LHCN-M2 (cell line): ENCODE measurements at regions not wholly inside any gene's neighbourhood (a gene's known extent, or its start where the extent isn't known, plus 50 kb on each side); places are given as distances from the start of the nearest gene placed in this dataset.
"Not testable (repeated sequence)": the region's sequence is repeated elsewhere in the genome, so short reads cannot be mapped to it uniquely, and the experiment has no call there.

Experiments
- DNase-seq: peaks from one replicate; pipeline ENCODE4 v3.0.0-alpha.2; 2012; ENCODE audit warnings: low read depth

DNA sequence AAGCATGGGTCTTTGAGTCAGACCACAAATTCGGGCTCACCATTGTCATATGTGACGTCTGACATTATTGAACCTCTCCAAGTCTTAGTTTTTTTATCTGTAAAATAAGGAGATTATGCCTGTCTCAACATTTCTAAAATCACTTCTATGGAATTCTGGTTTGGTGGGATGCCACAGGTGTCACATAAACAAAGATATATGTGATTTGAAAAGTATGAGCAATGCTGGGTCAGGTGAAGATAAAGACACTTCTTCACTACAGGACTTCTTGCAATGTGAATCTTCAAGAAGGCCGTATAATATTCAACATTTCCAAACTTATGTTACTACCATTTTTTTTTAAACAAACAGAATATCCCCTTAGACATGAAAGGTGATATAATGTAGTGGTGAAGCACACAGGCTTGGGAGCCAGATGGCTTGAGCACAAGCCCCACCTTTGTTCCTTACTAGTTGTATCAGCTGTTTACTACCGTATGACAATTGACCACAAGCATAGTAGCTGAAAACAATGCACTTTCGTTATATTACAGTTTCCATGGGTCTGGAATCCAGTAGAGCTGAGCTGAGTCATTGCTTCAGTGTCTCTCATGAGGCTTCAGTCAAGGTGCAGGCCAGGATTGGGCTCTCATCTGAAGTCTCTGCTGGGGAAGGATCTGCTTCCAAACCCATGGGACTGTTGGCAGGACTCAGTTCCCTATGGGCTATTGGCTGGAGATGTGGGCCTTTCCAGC is 87.7 kb downstream of the UTP18 start:
- peak; percentile 22 for DNase-seq

DNA sequence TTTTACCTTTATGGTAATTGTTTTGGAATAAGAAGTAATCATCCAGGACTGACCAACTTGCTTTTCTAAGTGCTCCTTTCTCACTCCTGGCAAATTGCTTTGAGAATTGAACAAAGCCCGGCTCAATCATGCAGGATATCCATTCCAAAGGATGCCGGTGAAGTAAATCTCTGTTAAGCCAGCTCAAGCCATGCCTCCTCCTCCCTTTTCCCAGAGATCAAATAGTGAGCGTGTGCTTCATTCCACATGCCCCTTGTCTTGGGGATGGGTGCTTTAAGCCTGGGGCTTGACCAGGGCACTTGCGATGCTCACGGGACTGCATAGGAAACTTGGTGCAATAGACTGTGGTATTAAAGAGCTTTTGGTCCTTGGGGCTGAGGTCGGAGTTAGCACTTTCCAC is 90.7 kb downstream of the UTP18 start:
- no peak for DNase-seq

DNA sequence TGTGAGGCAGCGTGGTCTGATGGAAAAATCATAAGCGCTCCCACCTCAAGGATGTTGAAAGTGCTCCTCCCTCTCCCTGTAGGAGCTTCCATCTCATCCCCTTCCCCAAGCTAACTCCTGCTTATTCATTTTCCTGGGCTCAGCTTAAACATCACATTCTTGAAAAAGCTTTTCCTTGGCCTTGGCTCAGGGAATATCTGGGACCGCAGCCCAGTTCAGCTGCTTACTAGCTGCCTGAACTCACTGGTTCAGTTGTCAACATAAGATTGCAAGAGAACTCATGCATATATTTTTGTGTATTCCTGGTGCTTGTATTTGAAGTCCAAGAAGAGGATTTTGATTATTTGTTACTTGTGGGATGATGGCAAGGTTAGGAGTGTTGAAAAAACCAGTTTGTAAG is 91.5 kb downstream of the UTP18 start:
- DNase-seq: no peak

DNA sequence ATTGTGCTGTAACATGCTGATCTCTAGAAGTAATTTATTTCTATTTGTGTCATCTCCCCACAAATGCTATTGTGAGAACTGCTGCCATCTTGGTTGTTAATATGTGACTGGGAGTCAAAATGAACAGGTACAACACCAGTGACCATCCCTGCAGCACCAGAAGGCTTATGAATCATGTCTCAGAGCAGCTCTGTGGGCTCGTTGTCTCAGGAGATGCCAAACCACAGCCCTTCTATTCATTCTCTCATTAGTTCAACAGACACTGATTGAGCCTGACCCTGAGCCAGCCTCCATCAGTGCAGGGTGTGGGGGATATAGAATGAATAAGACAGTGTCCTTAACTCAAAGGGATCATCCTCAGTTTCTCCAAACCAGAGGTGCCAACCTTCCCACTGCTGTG is 92.5 kb downstream of the UTP18 start:
- DNase-seq: no peak

DNA sequence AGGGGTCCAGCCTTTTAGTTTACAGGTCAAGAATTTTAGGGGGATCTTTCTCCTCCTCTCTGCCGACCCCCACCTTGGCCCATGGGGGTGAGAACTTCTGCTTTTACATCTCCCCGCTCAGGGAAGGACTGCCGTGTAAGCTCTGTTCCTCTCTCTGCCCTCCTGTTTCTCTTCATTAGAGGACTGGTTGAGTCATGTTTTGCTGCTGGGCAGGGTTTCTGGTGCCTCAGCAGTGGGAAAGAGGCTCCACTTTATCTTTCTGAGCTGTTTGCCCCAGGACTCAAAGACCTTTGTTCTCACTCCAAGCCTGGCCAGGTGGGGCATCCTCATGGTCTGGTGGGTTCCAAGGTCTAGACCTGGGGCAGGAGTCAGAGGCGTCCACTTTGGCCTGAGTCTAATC is 93.0 kb downstream of the UTP18 start:
- DNase-seq: no peak

DNA sequence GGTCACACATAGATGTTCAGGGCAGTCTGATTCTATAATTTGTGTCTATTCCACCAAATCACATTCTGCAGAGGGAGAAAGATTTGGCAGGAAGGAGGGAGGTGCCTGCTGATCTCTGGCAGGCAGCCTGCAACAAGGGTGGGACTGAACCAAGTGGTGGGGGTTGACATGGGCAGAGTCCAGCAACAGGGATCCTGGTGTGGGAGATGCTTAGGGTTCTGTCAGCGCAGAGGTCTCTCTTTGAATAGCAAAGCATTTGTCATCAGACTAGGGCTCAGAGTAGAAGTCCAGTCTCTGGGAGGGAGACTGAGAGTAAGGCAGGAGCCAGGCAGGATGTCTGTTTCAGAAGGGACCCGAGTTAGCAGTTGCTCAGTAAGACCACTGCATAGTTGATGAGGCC is 94.6 kb downstream of the UTP18 start:
- no peak for DNase-seq

DNA sequence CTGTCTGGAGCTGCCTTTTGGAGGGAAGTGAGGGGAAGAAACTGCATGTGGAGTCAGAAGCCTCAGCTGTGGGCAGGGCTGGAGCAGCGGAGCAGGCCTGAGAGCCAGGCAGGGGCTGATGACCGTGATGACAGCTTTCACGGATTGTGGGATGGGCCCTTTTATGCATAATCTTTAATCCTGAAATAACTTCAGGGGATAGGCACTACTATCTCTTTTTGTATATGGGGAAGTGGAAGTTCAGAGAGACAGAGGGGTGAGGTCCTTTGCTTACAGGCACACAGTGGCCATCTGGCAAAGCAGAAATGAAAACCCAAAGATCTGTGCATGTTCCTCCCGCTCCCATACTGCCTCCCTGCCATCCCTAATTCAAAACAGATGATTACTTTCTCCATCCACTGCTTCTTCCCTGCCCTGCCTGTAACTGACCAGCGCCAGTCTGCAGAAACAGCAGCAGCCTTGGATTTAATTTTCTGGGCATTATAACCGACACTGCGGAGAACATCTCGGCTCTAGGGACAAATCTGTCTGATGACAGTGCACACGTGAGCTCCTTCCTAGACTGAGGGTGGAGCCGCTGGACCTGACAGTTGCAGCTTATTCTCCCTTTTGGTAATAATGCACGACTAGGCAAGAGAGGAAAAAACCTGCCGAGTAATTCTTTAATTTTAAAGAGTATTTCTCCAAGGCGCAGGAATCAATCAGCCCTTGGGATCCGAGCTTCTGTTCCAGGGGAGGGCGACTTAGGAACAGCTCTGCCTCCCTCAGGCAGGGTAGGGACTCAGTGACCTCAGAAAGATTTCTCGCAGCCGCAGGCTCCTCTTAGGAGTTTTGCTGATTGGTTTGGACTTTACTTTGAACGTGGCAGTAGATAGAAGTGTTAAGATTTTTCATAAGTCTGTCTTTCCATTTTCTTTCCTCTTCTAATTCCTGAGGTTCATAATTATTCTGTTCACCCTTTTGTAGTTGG is 95.4 kb downstream of the UTP18 start:
- DNase-seq: no peak

DNA sequence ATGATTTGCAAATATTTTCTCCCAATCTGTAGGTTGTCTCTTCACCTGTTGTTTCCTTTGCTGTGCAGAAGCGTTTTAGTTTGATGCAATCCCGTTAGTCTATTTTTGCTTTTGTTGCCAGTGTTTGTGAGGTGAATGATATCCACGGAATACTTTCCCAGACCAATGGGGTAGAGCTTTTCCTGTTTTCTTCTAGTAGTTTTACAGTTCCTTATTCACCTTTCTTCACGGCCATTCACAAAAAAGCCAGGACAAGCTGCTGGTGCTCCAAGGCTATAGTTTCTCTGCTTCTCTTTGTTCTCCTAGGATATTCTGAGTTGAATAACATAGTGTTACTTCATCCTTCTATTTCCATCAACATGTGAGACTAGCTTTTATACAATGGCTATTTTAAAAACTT is 98.7 kb downstream of the UTP18 start:
- no peak for DNase-seq

DNA sequence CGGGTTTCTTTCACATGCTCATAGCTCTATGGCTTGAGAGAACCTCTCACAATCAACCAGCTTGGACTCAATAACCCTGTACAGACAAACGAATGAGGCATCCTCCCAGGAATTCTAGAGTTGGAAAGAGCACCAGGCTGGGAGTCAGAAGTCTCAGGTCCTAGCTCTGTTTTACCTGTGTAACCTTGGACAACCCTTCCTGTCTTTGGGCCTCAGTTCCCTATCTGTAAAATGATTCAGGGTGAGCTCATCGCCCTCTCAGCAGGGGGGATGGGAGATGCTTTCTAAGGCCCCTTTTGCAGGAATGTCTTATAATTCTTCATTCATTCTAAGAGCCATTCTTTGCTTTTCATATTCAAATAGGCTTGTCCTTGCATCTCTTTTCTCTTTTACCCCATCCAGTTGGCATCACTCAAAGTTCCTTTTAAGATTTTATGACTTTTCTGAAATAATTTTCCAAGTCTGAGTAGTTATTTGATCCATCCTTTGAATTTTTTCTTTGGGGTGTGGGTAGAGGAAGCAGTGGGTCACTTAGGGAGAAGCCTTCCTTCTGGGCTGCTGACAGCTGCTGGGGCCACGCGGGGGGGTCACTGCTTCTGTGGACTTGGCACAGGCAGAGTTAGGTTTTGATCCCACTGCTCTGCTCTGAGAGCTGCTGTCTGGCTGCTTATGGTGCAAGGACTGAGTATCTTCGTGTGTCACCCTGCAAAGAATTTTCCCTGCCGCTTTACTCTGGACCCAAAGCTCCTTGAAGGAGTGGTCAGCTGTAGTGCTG is 102.7 kb downstream of the UTP18 start:
- DNase-seq: peak; percentile 13

DNA sequence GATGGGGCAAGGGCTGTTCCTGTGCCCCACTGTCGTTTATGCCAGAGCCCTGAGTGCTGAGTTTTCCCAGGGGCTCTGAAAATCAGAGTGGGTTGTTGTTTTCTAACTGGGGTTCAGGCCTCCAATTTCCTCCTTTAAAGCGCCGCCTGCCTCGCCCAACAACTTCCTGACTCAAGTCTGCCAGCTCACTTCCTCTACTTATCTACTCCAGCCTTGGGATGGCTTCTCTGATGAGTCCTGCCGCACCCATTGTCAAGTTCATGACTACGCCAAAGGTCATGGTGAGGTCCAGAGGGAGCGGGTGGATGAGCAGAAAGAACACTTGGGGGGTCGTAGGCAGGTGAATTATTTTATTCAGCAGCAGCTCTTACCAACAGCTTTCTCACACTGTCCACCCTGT is 104.7 kb downstream of the UTP18 start:
- DNase-seq: no peak

DNA sequence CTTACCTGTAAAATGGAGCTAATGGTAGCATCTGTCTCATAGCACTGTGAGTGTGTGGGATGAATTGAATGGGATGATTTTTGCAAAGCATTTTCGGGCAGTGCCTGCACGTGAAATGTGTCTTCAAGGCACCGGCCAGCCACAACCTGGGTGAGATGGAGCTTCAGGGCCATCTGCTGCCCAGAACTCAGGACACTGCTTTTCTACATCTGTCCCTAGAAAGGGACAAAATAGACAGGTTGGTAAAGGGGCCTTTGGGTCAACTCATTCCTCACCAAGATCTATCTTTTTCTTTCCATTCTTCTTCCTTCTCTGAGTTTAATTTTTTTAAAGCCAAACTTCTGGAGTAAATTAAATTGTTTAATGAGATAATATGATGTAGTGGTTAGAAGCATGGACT is 106.5 kb downstream of the UTP18 start:
- no peak for DNase-seq

DNA sequence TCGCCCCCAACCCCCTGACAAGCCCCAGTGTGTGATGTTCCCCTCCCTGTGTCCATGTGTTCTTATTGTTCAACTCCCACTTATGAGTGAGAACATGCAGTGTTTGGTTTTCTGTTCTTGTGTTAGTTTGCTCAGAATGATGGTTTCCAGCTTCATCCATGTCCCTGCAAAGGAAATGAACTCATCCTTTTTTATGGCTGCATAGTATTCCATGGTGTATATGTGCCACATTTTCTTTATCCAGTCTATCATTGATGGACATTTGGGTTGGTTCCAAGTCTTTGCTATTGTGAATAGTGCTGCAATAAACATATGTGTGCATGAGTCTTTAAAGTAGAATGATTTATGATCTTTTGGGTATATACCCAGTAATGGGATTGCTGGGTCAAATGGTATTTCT is 107.5 kb downstream of the UTP18 start:
- DNase-seq: not testable (repeated sequence)

DNA sequence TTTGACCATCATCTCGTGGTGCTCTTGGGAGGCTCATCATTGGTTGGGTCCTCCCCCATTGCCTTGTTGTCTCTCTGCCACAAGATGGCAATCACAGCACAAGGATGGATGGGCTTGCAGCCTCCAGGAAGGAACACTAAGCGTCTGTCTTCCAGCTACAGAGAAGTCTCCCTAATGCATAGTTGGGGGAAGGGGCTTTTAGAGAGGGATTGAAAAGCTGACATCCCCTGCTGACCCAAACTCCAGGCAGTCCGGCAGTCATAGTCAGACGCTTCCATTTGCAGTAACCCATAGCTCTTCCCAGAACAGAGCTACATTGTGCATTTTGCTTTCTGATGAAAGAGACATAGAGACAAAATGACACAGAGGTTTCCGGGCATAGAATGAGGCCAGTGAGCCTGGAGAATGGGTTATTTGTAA is 111.4 kb downstream of the UTP18 start:
- DNase-seq: peak; percentile 51

DNA sequence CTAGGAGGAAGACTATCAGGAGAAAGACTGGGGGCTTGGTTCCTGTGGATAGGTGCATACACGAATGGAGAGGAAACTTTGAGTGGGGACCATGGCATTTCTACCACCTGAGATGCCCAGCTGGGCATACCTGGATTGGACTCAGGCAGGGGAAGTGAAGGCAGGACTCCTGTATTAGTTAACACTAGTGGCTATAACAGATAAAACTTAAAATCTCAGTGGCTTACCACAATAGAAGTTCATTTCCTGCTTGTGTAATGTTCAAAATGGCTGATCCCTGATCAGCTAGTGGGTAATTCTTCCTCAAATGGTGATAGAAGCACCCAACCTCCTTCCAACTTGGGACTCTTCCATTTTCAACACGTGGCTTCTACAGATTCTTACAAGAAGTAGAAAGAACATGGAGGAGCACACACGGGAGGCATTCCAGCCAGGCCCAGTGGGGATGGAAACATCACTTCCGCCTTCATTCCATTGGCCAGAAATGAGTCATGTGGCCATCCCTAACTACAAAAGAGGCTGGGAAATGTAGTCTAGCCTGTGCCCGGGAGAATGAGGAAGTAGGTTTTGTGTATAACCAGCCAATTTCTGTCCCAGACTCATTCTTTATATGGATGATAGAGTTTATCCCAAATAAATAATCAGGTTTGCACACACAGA is 112.1 kb downstream of the UTP18 start:
- peak; percentile 76 for DNase-seq

DNA sequence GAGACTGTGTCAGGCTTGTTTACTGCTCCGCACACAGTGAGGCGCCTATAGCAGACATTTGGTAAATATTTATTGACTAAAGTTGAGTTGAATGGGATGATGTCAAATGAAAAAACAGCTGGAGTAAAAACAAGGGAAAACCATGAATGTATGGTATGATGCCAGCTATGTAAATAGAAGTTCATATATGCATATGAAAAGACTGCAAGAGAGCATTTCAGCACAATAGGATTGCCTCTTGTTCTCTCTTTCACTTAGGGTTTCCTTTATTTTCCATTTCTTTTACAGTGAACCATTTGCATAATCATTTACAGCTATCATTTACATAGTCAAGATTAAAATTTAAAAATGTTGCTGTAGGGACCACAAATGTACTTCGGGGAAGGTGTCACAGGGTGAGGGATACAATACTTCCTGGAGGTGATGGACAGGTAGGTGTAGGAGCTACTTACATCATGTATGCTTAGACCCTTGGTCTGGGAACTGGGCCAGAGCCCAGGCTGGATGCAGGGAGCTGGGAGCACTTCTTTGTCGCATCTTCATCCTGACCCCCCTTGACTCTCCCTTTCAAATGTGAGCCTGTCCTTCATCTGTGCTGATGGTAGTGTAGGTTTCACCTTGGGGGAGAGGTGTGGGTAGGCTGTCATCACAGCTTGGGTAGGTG is 113.3 kb downstream of the UTP18 start:
- no peak for DNase-seq

DNA sequence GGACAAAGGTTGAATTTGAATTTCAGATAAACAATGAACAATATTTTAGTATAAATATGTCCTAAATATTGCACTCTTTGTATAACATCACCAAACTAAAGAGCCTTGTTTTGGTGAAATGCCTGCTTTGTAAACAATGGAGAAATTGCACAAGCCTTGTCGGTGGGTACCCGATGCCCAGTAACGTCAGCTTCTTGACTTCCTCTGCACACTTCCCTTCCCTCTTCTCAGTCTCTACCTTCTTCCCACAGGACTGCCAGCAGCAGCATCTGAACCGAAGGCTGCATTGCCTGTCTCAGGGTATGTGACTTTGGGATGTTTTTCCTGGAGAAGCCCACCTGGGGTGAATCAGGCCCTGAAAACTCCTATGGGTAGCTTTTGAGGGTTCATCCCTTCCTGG is 113.9 kb downstream of the UTP18 start:
- no peak for DNase-seq

DNA sequence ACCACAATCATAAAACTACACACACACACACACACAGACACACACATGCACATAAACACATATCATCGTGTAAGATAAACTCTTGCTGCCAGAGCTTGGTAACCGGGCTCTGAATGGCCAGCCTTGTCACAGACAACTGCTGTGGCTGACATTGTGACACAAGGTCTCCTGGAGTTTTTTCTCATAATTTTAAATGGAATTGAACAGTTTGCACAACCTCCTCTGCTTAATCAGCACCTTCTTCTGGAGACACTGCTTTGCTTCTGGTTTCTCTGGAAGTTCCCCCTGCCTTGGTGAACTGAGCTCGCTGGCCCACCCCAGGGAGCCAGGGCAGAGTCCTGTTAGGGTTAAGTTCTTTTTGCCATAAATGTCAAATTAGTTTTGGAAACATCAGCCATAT is 115.4 kb downstream of the UTP18 start:
- DNase-seq: no peak

DNA sequence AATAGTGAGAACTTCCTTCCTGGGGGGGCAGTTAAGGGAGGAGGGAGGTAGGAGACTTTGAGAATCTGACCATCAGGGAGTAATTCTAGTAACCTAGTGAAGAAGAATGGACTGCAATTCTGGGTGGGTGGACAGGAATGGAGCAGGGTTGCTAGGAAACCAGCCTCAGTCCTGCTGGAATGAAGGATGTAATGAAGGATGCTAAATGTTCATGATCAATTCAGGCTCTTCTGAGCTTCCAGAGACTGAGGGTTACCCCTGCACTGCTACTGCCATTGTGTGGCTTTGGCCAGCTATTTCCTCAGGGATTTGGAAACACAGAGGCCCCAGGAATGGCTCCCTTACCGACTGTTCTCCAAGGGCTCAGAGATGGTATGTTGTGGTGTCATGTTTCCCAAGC is 116.4 kb downstream of the UTP18 start:
- DNase-seq: no peak

DNA sequence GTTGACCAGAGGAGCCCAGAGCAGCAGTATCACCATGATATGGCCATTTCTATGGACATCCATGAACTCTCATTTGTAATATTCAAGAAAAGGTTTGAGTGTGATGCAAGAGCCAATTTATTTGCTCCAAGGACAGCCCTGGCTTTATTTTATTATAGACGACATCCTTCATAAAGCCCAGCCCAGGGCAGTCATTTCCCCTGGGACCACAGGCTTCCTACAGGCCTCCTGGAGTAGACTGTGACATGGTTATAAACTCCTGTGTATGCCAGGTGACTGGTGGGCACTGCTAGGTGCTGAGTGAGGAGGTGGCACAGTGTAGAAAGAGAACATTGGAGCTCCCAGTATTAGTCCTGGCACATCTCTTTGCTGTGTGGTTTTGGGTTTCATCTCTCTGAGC is 120.9 kb downstream of the UTP18 start:
- no peak for DNase-seq

DNA sequence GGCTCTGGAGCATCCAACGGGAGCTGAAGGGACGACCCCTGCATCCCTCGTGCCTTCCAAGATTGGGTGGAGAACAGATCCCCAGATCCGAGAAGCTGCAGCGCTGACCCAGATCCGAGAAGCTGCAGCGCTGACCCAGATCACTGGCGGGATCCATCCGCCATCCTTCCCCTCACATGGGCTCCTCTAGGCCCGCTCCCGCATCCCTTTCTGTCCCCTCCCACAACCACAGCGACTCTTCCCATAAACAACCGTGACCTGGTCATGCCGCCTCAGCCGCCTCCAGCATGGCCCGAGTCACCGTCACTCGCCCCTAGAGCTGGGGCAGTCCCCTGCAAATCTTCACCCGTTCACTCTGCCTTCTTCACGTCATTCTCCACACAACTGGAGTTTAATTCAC is 124.9 kb downstream of the UTP18 start:
- DNase-seq: no peak

DNA sequence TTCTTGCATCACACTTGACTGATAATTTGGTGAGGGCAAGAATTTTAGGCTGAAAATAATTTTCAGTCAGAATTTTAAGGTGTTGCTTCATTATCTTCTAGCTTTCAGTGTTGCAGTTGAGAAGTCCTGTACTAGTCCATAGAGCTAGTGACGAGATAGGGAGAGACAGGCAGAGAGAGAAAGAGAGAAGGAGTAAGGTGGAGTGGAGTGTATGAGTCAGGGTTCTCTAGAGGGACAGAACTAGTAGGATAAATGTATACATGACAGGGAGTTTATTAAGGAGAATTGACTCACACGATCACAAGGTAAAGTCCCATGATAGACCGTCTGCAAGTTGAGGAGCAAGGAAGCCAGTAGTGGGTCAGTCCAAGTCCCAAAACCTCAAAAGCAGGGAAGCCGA is 127.2 kb downstream of the UTP18 start:
- DNase-seq: no peak
